Memory B cell (primary cell): ENCODE measurements at regions not wholly inside any gene's neighbourhood (a gene's known extent, or its start where the extent isn't known, plus 50 kb on each side); places are given as distances from the start of the nearest gene placed in this dataset.
A peak's percentile ranks its signal among the peaks of the same experiment; 100 is the strongest.
"Not testable (repeated sequence)": the region's sequence is repeated elsewhere in the genome, so short reads cannot be mapped to it uniquely, and the experiment has no call there.

Source experiments
- ATAC-seq: fragments of 150-1000 bp; cut with Tn5 transposase; 2 replicates; pipeline ENCODE4 v1.10.0; 2021; ENCODE audit warnings: low read depth, mild to moderate bottlenecking, moderate library complexity
- DNase-seq, 2 donors: peaks; one replicate each; pipeline ENCODE4 v3.0.0; 2022; ENCODE audit warnings: low spot score in 2 of 2
- H3K27ac Mint-ChIP-seq: one replicate; pipeline ENCODE4 v1.8.0; 2022; ENCODE audit warnings: mild to moderate bottlenecking, moderate library complexity, mixed read lengths
- H3K27me3 Mint-ChIP-seq: one replicate; pipeline ENCODE4 v1.8.0; 2022; ENCODE audit warnings: mixed read lengths
- H3K36me3 Mint-ChIP-seq: one replicate; pipeline ENCODE4 v1.8.0; 2022; ENCODE audit warnings: mild to moderate bottlenecking, mixed read lengths
- H3K4me1 Mint-ChIP-seq: one replicate; pipeline ENCODE4 v1.8.0; 2022; ENCODE audit warnings: mixed read lengths
- H3K4me3 Mint-ChIP-seq: one replicate; pipeline ENCODE4 v1.8.0; 2022; ENCODE audit warnings: mild to moderate bottlenecking, moderate library complexity, mixed read lengths
- H3K9me3 Mint-ChIP-seq: one replicate; pipeline ENCODE4 v1.8.0; 2022; ENCODE audit warnings: mixed read lengths

GRCh38 chr4:74505355-74505978 is 60.5 kb downstream of the AREG start:
- not testable (repeated sequence) for ATAC-seq, H3K27ac Mint-ChIP-seq, H3K4me3 Mint-ChIP-seq, H3K9me3 Mint-ChIP-seq, H3K4me1 Mint-ChIP-seq, DNase-seq, H3K27me3 Mint-ChIP-seq, H3K36me3 Mint-ChIP-seq

GRCh38 chr4:74509363-74509762 is 64.4 kb downstream of the AREG start:
- not testable (repeated sequence) for H3K4me1 Mint-ChIP-seq, H3K9me3 Mint-ChIP-seq, H3K27me3 Mint-ChIP-seq, DNase-seq, H3K36me3 Mint-ChIP-seq, H3K4me3 Mint-ChIP-seq
- ATAC-seq = peak; percentile 87
- H3K27ac Mint-ChIP-seq = peak overlapping the region; percentile 5

GRCh38 chr4:74516303-74516702 is 71.4 kb downstream of the AREG start:
- no peaks in the 10 kb centered on the region for H3K9me3 Mint-ChIP-seq

DNA sequence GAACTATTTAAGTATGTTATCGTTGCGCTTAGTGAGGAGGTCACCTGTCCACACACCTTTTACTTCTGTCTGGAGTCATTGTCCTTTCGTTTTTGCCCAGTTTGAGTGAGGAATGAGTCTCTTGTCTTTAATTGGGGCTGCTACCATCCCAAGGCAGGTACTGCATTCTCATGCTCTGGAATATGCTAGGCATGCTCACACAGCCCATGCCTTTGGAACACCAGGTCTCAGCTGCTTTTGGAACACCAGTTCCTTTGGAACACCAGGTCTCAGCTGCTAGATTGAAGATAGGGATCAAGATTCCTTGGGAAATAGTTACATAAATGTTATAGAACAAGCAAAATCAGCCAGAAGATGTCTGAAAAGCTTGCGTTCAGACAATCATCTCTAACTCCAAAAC is 73.1 kb downstream of the AREG start:
- peaks cover 6% of the 10 kb centered on the region for H3K27me3 Mint-ChIP-seq
- no peaks in the 10 kb centered on the region for H3K9me3 Mint-ChIP-seq
- no peak for DNase-seq
- ATAC-seq = no peak
- no peak overlapping the region for H3K27ac Mint-ChIP-seq
- H3K4me3 Mint-ChIP-seq = no peak overlapping the region
- H3K4me1 Mint-ChIP-seq = no peaks in the 10 kb centered on the region
- H3K36me3 Mint-ChIP-seq = no peaks in the 10 kb centered on the region

More at GRCh38 chr4:74516303-74516702, 71.4 kb downstream of the AREG start:
- DNase-seq (no peak), ATAC-seq (no peak)
- peaks cover 6% of the 10 kb centered on the region for H3K27me3 Mint-ChIP-seq
- no peaks in the 10 kb centered on the region for H3K4me1 Mint-ChIP-seq
- H3K36me3 Mint-ChIP-seq = no peaks in the 10 kb centered on the region
- no peak overlapping the region for H3K4me3 Mint-ChIP-seq
- no peak overlapping the region for H3K27ac Mint-ChIP-seq

GRCh38 chr4:74522251-74522991 is 77.5 kb downstream of the AREG start:
- H3K27me3 Mint-ChIP-seq = peaks cover 10% of the 10 kb centered on the region

DNA sequence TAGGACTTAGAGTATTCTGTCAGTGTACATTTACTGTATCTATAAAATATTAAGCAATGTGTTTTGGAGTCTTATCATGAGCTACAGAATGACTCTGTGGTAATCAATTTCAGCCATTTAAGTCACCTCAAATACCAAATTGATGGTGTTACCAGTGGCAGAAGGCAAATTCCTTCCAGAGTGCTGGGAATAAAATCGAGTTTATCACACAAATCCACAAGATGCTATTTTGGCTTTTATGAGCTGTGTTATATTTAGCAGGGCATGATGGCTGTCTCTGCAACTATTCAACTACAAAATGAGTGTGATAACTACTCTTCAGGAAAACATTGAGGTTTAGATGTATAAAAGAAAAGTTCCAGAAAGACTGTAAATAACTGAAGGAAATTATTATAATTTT is 78.2 kb downstream of the AREG start:
- no peaks in the 10 kb centered on the region for H3K36me3 Mint-ChIP-seq
- no peaks in the 10 kb centered on the region for H3K9me3 Mint-ChIP-seq
- DNase-seq (no peak), ATAC-seq (no peak)
- no peaks in the 10 kb centered on the region for H3K4me1 Mint-ChIP-seq
- no peak overlapping the region for H3K27ac Mint-ChIP-seq
- H3K27me3 Mint-ChIP-seq = peaks cover 8% of the 10 kb centered on the region
- no peak overlapping the region for H3K4me3 Mint-ChIP-seq

More at GRCh38 chr4:74522251-74522991, 77.5 kb downstream of the AREG start:
- Mint-ChIP-seq H3K4me3 (no peak overlapping the region), H3K4me1 (no peaks in the 10 kb centered on the region), H3K27ac (no peak overlapping the region), H3K36me3 (no peaks in the 10 kb centered on the region), H3K9me3 (no peaks in the 10 kb centered on the region)
- no peak for ATAC-seq
- no peak for DNase-seq

- Mint-ChIP-seq H3K4me3 (no peak overlapping the region), H3K9me3 (no peaks in the 10 kb centered on the region), H3K27me3 (peaks cover 6% of the 10 kb centered on the region), H3K27ac (no peak overlapping the region), H3K4me1 (no peaks in the 10 kb centered on the region), H3K36me3 (no peaks in the 10 kb centered on the region)
- no peak for DNase-seq
- ATAC-seq = no peak
These were observed 80.0 kb downstream of the AREG start for GRCh38 chr4:74524985-74525384.

DNA sequence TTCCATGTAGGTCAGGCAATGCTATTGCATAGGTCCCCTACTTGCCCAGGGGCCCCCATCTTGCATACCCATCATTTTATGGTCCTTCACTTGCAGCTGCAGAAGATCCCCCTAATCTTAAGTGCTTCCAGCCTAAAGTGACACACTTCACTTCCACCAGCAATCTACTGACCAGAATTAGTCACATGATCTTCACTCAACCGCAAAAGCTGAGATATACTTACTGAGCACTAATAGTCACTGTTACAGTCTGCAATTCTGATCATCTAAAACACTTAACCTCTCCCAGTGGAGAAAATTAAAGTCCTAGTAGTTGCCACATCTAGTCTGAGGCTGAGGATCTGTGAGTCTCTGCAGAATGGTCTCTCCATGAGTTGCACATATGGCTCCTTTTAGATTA is 82.1 kb downstream of the AREG start:
- peaks cover 6% of the 10 kb centered on the region for H3K27me3 Mint-ChIP-seq
- H3K9me3 Mint-ChIP-seq = no peaks in the 10 kb centered on the region
- no peak overlapping the region for H3K4me3 Mint-ChIP-seq
- H3K27ac Mint-ChIP-seq = no peak overlapping the region
- no peak for ATAC-seq
- H3K36me3 Mint-ChIP-seq = no peaks in the 10 kb centered on the region
- DNase-seq = no peak
- H3K4me1 Mint-ChIP-seq = no peaks in the 10 kb centered on the region

DNA sequence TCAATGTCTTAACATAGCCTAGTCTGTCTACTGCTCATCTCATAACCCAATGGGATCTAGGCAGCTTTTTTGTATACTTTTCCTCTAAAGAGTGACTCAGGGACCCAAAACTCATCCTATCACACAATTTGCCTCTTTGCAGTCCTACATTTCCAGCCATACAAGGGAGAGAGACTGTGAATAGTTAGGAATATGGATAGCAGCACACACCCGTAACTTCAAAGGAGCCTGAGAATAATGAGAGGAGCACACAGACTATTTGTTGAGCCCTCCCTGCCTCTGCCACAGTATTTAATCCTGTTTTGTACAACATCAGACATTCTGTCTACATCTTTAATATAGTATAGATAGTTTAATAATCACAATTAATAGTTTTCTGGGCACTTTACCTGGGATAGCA is 83.2 kb downstream of the AREG start:
- ATAC-seq = no peak
- no peak for DNase-seq
- H3K27ac Mint-ChIP-seq = no peak overlapping the region
- H3K27me3 Mint-ChIP-seq = peaks cover 6% of the 10 kb centered on the region
- H3K4me3 Mint-ChIP-seq = no peak overlapping the region
- no peaks in the 10 kb centered on the region for H3K9me3 Mint-ChIP-seq
- no peaks in the 10 kb centered on the region for H3K4me1 Mint-ChIP-seq
- H3K36me3 Mint-ChIP-seq = no peaks in the 10 kb centered on the region

- ATAC-seq = no peak
- H3K36me3 Mint-ChIP-seq = no peaks in the 10 kb centered on the region
These were observed 84.5 kb downstream of the AREG start for GRCh38 chr4:74529284-74530041.

GRCh38 chr4:74531963-74532794 is 87.2 kb downstream of the AREG start:
- Mint-ChIP-seq H3K4me1 (no peaks in the 10 kb centered on the region), H3K27me3 (peaks cover 5% of the 10 kb centered on the region), H3K9me3 (no peaks in the 10 kb centered on the region), H3K4me3 (no peak overlapping the region), H3K36me3 (no peaks in the 10 kb centered on the region), H3K27ac (no peak overlapping the region)
- ATAC-seq = peak; percentile 86
- peak in 1 of 2 donors; percentile 8 for DNase-seq

More at GRCh38 chr4:74529284-74530041, 84.5 kb downstream of the AREG start:
- H3K4me3 Mint-ChIP-seq = no peak overlapping the region
- H3K27ac Mint-ChIP-seq = no peak overlapping the region
- peaks cover 6% of the 10 kb centered on the region for H3K27me3 Mint-ChIP-seq
- no peaks in the 10 kb centered on the region for H3K9me3 Mint-ChIP-seq
- H3K4me1 Mint-ChIP-seq = no peaks in the 10 kb centered on the region
- DNase-seq = no peak

- no peak overlapping the region for H3K4me3 Mint-ChIP-seq
- no peaks in the 10 kb centered on the region for H3K9me3 Mint-ChIP-seq
- no peak overlapping the region for H3K27ac Mint-ChIP-seq
- no peak for ATAC-seq
- no peaks in the 10 kb centered on the region for H3K4me1 Mint-ChIP-seq
- H3K27me3 Mint-ChIP-seq = peaks cover 6% of the 10 kb centered on the region
- H3K36me3 Mint-ChIP-seq = no peaks in the 10 kb centered on the region
- no peak for DNase-seq
These were observed 89.2 kb downstream of the AREG start for GRCh38 chr4:74534121-74534520.

DNA sequence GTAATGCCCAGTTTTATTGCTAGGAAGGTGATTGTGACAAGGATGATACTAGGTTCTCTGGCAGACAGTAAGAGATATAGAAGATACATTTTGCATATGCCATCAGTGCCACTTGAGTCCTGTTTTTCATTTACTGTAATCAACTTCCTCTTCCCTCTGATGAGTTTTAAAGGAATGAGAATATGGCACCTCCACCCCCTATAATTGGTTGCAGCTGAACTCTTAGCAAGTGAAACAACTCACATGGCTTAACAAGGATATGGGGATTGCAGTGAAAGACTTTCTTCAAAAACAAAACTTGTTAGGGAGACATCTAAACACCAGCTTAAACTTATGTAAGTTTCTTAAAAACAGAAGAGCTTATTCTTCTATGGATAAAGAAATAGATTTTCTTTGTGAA is 90.0 kb downstream of the AREG start:
- no peaks in the 10 kb centered on the region for H3K4me1 Mint-ChIP-seq

DNA sequence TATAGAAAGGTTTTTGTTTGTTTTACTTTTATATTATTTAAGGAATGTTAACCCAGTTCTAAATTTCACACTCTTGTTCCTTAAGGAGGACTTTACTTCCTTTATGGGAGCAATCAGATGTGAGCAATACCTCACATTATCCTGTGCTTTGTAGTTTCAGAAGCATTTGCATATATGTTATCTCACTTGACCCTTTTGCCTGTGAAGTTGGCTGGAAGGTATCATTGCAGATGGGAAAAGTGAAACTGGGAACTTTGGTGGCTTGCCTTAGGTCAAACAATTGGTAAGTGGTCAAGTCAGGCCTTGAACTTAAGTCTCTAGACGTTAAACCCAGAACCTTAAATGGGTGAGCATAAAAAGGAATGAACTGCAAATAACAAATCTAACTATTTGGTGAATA is 90.6 kb downstream of the AREG start:
- Mint-ChIP-seq H3K36me3 (no peaks in the 10 kb centered on the region), H3K9me3 (no peaks in the 10 kb centered on the region), H3K4me3 (no peak overlapping the region), H3K27ac (no peak overlapping the region), H3K4me1 (no peaks in the 10 kb centered on the region), H3K27me3 (peaks cover 6% of the 10 kb centered on the region)
- no peak for DNase-seq
- no peak for ATAC-seq

More for the DNA sequence above, 90.0 kb downstream of the AREG start:
- Mint-ChIP-seq H3K9me3 (no peaks in the 10 kb centered on the region), H3K4me3 (no peak overlapping the region), H3K27me3 (peaks cover 6% of the 10 kb centered on the region), H3K36me3 (no peaks in the 10 kb centered on the region), H3K27ac (no peak overlapping the region)
- DNase-seq (no peak), ATAC-seq (no peak)
